Astrocyte (in vitro differentiated cells and primary cell): ENCODE measurements at regions not wholly inside any gene's neighbourhood (a gene's known extent, or its start where the extent isn't known, plus 50 kb on each side); places are given as distances from the start of the nearest gene placed in this dataset.

Experiments used
- DNase-seq: peaks from one replicate; pipeline ENCODE4 v3.0.0-alpha.2; 2010; ENCODE audit warnings: low read depth
- FAIRE-seq: peaks from 2 replicates; lab custom pipeline; 2011; peaks lifted over from hg19 to GRCh38; lab: Jason Lieb, UNC
- H2AFZ ChIP-seq: 2 replicates; pipeline ENCODE4 v1.6.0; 2012; ENCODE audit warnings: low read depth, low read length, inconsistent platforms
- H3K27ac ChIP-seq: 2 replicates; pipeline ENCODE4 v1.5.1; 2011; ENCODE audit warnings: low read depth, low read length, inconsistent platforms
- H3K27me3 ChIP-seq: 2 replicates; pipeline ENCODE4 v1.6.0; 2011; ENCODE audit warnings: low read length, inconsistent platforms; ENCODE audit not compliant: insufficient read depth
- H3K36me3 ChIP-seq: 2 replicates; pipeline ENCODE4 v1.5.1; 2011; ENCODE audit warnings: low read length, inconsistent platforms; ENCODE audit not compliant: insufficient read depth
- H3K4me1 ChIP-seq: 2 replicates; pipeline ENCODE4 v1.5.1; 2011; ENCODE audit warnings: low read length, inconsistent platforms; ENCODE audit not compliant: insufficient read depth
- H3K4me2 ChIP-seq: 2 replicates; pipeline ENCODE4 v1.6.0; 2012; ENCODE audit warnings: low read length, inconsistent platforms
- H3K4me3 ChIP-seq: 2 replicates; pipeline ENCODE4 v1.5.1; 2011; ENCODE audit warnings: low read depth, mild to moderate bottlenecking, low read length, inconsistent platforms; ENCODE audit not compliant: insufficient read depth
- H3K79me2 ChIP-seq: 2 replicates; pipeline ENCODE4 v1.6.0; 2012; ENCODE audit warnings: mild to moderate bottlenecking, low read length, inconsistent platforms; ENCODE audit not compliant: insufficient read depth
- H3K9ac ChIP-seq: 2 replicates; pipeline ENCODE4 v1.6.0; 2012; ENCODE audit warnings: mild to moderate bottlenecking, low read length, inconsistent platforms
- H3K9me3 ChIP-seq: 2 replicates; pipeline ENCODE4 v1.5.1; 2012; ENCODE audit warnings: low read depth, mild to moderate bottlenecking, low read length, inconsistent platforms; ENCODE audit not compliant: insufficient read depth
- H4K20me1 ChIP-seq: 2 replicates; pipeline ENCODE4 v1.6.0; 2012; ENCODE audit warnings: low read length, inconsistent platforms; ENCODE audit not compliant: insufficient read depth
- H3K27ac Mint-ChIP-seq: one replicate; pipeline ENCODE4 v1.8.0; 2021; ENCODE audit warnings: mild to moderate bottlenecking, mixed read lengths; ENCODE audit not compliant: unreplicated experiment
- H3K27me3 Mint-ChIP-seq: one replicate; pipeline ENCODE4 v1.8.0; 2021; ENCODE audit warnings: low read depth, mixed read lengths; ENCODE audit not compliant: unreplicated experiment
- H3K36me3 Mint-ChIP-seq: one replicate; pipeline ENCODE4 v1.8.0; 2021; ENCODE audit warnings: low read depth, mixed read lengths; ENCODE audit not compliant: unreplicated experiment
- H3K4me1 Mint-ChIP-seq: one replicate; pipeline ENCODE4 v1.8.0; 2021; ENCODE audit warnings: low read depth, mixed read lengths; ENCODE audit not compliant: unreplicated experiment
- H3K4me3 Mint-ChIP-seq: one replicate; pipeline ENCODE4 v1.8.0; 2021; ENCODE audit warnings: mild to moderate bottlenecking, moderate library complexity, mixed read lengths; ENCODE audit not compliant: unreplicated experiment
- H3K9me3 Mint-ChIP-seq: one replicate; pipeline ENCODE4 v1.8.0; 2021; ENCODE audit warnings: mild to moderate bottlenecking, mixed read lengths; ENCODE audit not compliant: unreplicated experiment
- EZH2 ChIP-seq: IDR thresholded peaks from 2 replicates; pipeline ENCODE4 v1.6.1; 2012; ENCODE audit warnings: mild to moderate bottlenecking, low read length, inconsistent platforms; ENCODE audit not compliant: insufficient read depth
- TF ChIP-seq, protein P1 (sequence below): IDR thresholded peaks from 2 replicates; pipeline ENCODE4 v1.5.1; 2011; ENCODE audit warnings: low read depth, mild to moderate bottlenecking, inconsistent platforms, low read length, moderate library complexity; ENCODE audit not compliant: insufficient read depth

DNA sequence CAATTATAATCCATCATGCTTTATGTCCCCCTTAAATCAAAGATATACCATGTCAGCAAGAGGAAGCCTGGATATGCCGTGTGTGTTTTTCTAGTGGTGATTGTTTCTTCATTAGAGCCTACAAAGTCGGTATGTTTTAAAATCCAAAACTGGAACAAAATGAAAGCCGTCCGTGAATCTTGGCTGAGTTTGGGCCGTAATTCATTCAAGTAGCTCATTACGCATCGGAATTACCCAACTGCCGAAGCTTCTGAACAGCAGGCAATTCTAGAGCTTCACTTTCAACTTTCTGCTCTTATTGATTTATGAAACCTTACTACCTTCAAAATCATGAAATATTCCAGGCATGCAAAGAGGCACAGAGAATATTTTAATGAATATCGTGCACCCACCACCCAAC, 224.7 kb downstream of the AACS start:
- Histone ChIP-seq H3K27me3 (no peaks in the 10 kb centered on the region), H2AFZ (no peak overlapping the region), H3K36me3 (no peaks in the 10 kb centered on the region), H3K4me3 (no peak overlapping the region), H4K20me1 (no peaks in the 10 kb centered on the region), H3K4me2 (no peak overlapping the region), H3K9ac (no peak overlapping the region), H3K79me2 (no peaks in the 10 kb centered on the region), H3K27ac (no peak overlapping the region), H3K4me1 (no peaks in the 10 kb centered on the region), H3K9me3 (peaks cover 3% of the 10 kb centered on the region)
- peaks cover 6% of the 10 kb centered on the region for H3K27me3 Mint-ChIP-seq
- no peak for FAIRE-seq
- TF ChIP-seq, protein P1, sequence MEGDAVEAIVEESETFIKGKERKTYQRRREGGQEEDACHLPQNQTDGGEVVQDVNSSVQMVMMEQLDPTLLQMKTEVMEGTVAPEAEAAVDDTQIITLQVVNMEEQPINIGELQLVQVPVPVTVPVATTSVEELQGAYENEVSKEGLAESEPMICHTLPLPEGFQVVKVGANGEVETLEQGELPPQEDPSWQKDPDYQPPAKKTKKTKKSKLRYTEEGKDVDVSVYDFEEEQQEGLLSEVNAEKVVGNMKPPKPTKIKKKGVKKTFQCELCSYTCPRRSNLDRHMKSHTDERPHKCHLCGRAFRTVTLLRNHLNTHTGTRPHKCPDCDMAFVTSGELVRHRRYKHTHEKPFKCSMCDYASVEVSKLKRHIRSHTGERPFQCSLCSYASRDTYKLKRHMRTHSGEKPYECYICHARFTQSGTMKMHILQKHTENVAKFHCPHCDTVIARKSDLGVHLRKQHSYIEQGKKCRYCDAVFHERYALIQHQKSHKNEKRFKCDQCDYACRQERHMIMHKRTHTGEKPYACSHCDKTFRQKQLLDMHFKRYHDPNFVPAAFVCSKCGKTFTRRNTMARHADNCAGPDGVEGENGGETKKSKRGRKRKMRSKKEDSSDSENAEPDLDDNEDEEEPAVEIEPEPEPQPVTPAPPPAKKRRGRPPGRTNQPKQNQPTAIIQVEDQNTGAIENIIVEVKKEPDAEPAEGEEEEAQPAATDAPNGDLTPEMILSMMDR = no peak
- no peak for TF ChIP-seq EZH2
- peaks cover 2% of the 10 kb centered on the region for H3K9me3 Mint-ChIP-seq
- H3K4me1 Mint-ChIP-seq = no peaks in the 10 kb centered on the region
- no peak overlapping the region for H3K27ac Mint-ChIP-seq
- H3K36me3 Mint-ChIP-seq = no peaks in the 10 kb centered on the region
- no peak overlapping the region for H3K4me3 Mint-ChIP-seq
- no peak for DNase-seq

DNA sequence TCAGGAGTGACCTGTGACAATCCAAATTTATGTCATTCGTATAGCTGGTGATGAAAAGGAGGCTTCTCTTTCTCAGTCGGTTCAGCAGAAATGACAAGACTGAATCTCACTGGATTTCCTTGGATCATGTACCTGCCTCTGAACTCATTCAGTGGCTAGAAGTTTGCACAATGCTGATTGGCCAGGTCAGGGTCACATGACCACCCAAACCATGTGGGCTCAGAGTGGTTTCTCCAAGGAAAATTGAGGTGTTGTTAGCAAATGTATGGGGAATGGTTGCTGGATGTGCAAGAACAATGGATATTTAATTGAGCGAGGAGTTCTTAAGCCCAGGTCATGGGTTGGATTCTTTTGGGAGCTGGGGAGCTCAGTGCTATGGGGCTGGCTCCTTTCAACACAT, 227.5 kb downstream of the AACS start:
- H3K4me3 ChIP-seq = no peak overlapping the region
- no peaks in the 10 kb centered on the region for H3K27me3 ChIP-seq
- H3K79me2 ChIP-seq = no peaks in the 10 kb centered on the region
- H3K4me1 ChIP-seq = no peaks in the 10 kb centered on the region
- H3K4me1 Mint-ChIP-seq = no peaks in the 10 kb centered on the region
- H2AFZ ChIP-seq = no peak overlapping the region
- H4K20me1 ChIP-seq = no peaks in the 10 kb centered on the region
- H3K9me3 Mint-ChIP-seq = no peaks in the 10 kb centered on the region
- TF ChIP-seq EZH2 = no peak
- TF ChIP-seq, protein P1 = no peak
- no peak overlapping the region for H3K27ac Mint-ChIP-seq
- peaks cover 21% of the 10 kb centered on the region for H3K27me3 Mint-ChIP-seq
- H3K9ac ChIP-seq = no peak overlapping the region
- no peaks in the 10 kb centered on the region for H3K36me3 ChIP-seq
- no peak for FAIRE-seq
- no peaks in the 10 kb centered on the region for H3K36me3 Mint-ChIP-seq
- H3K4me2 ChIP-seq = no peak overlapping the region
- no peak overlapping the region for H3K4me3 Mint-ChIP-seq
- no peak for DNase-seq
- peaks cover 7% of the 10 kb centered on the region for H3K9me3 ChIP-seq
- H3K27ac ChIP-seq = no peak overlapping the region

DNA sequence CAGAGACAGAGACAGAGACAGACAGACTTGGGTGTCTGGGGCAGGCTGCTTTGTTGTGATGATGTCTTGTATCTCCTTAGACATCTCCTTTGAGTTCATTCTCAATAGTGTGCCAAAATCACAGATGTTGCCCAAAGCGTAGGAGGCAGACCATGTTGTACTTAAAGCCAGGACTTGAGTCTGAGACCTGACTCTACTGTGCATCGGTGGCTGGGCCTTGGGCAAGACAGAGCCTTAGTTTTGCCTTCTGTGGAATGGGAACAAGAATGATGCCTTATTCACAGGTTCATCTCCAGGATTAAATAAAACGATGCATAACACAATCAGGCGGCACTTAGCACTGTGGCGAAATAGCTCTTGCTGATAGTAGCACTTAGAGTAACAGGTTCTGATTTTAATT, 230.3 kb downstream of the AACS start:
- H3K27me3 Mint-ChIP-seq = peaks cover 20% of the 10 kb centered on the region
- H3K4me2 ChIP-seq = no peak overlapping the region
- no peaks in the 10 kb centered on the region for H3K4me1 Mint-ChIP-seq
- H4K20me1 ChIP-seq = no peaks in the 10 kb centered on the region
- no peak overlapping the region for H3K27ac ChIP-seq
- H3K27ac Mint-ChIP-seq = no peak overlapping the region
- H3K79me2 ChIP-seq = no peaks in the 10 kb centered on the region
- no peaks in the 10 kb centered on the region for H3K9me3 Mint-ChIP-seq
- H3K9me3 ChIP-seq = peaks cover 7% of the 10 kb centered on the region
- H3K4me1 ChIP-seq = no peaks in the 10 kb centered on the region
- H3K36me3 Mint-ChIP-seq = no peaks in the 10 kb centered on the region
- FAIRE-seq = no peak
- H3K9ac ChIP-seq = no peak overlapping the region
- TF ChIP-seq, protein P1 = no peak
- TF ChIP-seq EZH2 = no peak
- H3K4me3 Mint-ChIP-seq = no peak overlapping the region
- no peaks in the 10 kb centered on the region for H3K36me3 ChIP-seq
- no peak for DNase-seq
- H3K4me3 ChIP-seq = no peak overlapping the region
- no peak overlapping the region for H2AFZ ChIP-seq
- no peaks in the 10 kb centered on the region for H3K27me3 ChIP-seq
